ENCODE measurements at regions not wholly inside any gene's neighbourhood (a gene's known extent, or its start where the extent isn't known, plus 50 kb on each side); places are given as distances from the start of the nearest gene placed in this dataset.

GRCh38 chr7:17236603-17237002 is 61.8 kb upstream of the AHR start:
- peak overlapping the region; percentile 96 for H3K27ac Mint-ChIP-seq
- no peak for TF ChIP-seq CTCF (IDR thresholded peaks at IDR 0.05)
- intact Hi-C loops (cut with DNase I, micrococcal nuclease): loop anchor here (5.0 to 10.0 kb wide), 2 partner anchors 52 to 56 kb away; no protein-coding TSS in a partner anchor
- POLR2A ChIA-PET: no interaction called here
- no peak overlapping the region for H3K27ac ChIP-seq (ENCODE audit: low read depth in 1 of 2, low read length in 2 of 2)
- ATAC-seq (ENCODE audit: poor library complexity) (no peak), DNase-seq (peak in 1 of 14 experiments; percentile 32)
- peaks cover 3% of the 10 kb centered on the region for H3K9me3 Mint-ChIP-seq
- H3K9me3 ChIP-seq (ENCODE audit: control insufficient read depth in 1 of 2, insufficient read depth in 1 of 2, low read length in 2 of 2): no peaks in the 10 kb centered on the region
- H3K36me3 Mint-ChIP-seq (ENCODE audit: low read depth): no peaks in the 10 kb centered on the region
- no peaks in the 10 kb centered on the region for H3K27me3 ChIP-seq (ENCODE audit: control insufficient read depth in 1 of 2, insufficient read depth in 2 of 2, low read length in 2 of 2)
- peaks cover 27% of the 10 kb centered on the region for H3K4me1 ChIP-seq (ENCODE audit: insufficient read depth, low read length)
- peaks cover 46% of the 10 kb centered on the region for H3K4me1 Mint-ChIP-seq (ENCODE audit: low read depth)
- no peaks in the 10 kb centered on the region for H3K27me3 Mint-ChIP-seq
- H3K36me3 ChIP-seq (ENCODE audit: insufficient read depth, low read length): no peaks in the 10 kb centered on the region
- no peak overlapping the region for H3K4me3 Mint-ChIP-seq
- CTCF ChIA-PET: no interaction called here
- no peak overlapping the region for H3K4me3 ChIP-seq (ENCODE audit: low read length)

- peaks cover 35% of the 10 kb centered on the region for H3K4me1 Mint-ChIP-seq (ENCODE audit: low read depth)
- H3K27me3 Mint-ChIP-seq: no peaks in the 10 kb centered on the region
- Histone ChIP-seq H3K9me3 (ENCODE audit: control insufficient read depth in 1 of 2, insufficient read depth in 1 of 2, low read length in 2 of 2) (no peaks in the 10 kb centered on the region), H3K4me3 (ENCODE audit: low read length) (no peak overlapping the region), H3K36me3 (ENCODE audit: insufficient read depth, low read length) (no peaks in the 10 kb centered on the region), H3K4me1 (ENCODE audit: insufficient read depth, low read length) (peaks cover 20% of the 10 kb centered on the region), H3K27me3 (ENCODE audit: control insufficient read depth in 1 of 2, insufficient read depth in 2 of 2, low read length in 2 of 2) (no peaks in the 10 kb centered on the region), H3K27ac (ENCODE audit: low read depth in 1 of 2, low read length in 2 of 2) (no peak overlapping the region)
- no peaks in the 10 kb centered on the region for H3K36me3 Mint-ChIP-seq (ENCODE audit: low read depth)
- POLR2A ChIA-PET: interaction anchor here (0.6 kb wide), 1 partner anchor 59 kb away, joined by 3 read pairs; no protein-coding TSS in a partner anchor
- no peak overlapping the region for H3K27ac Mint-ChIP-seq
- no peak for DNase-seq
- no peak overlapping the region for H3K4me3 Mint-ChIP-seq
- no peak for ATAC-seq (ENCODE audit: poor library complexity)
- TF ChIP-seq CTCF (IDR thresholded peaks at IDR 0.05): no peak
- intact Hi-C loops (cut with DNase I, micrococcal nuclease): loop anchor here (5.0 to 10.0 kb wide), 2 partner anchors 53 to 54 kb away; no protein-coding TSS in a partner anchor
- CTCF ChIA-PET: interaction anchor here (1.1 kb wide), 1 partner anchor 109 kb away, joined by 3 read pairs; no protein-coding TSS in a partner anchor
- H3K9me3 Mint-ChIP-seq: peaks cover 3% of the 10 kb centered on the region
Observed at GRCh38 chr7:17239046-17239445, 59.4 kb upstream of the AHR start.

- Histone ChIP-seq H3K27ac (ENCODE audit: low read depth in 1 of 2, low read length in 2 of 2) (no peak overlapping the region), H3K4me1 (ENCODE audit: insufficient read depth, low read length) (peaks cover 14% of the 10 kb centered on the region), H3K9me3 (ENCODE audit: control insufficient read depth in 1 of 2, insufficient read depth in 1 of 2, low read length in 2 of 2) (no peaks in the 10 kb centered on the region), H3K27me3 (ENCODE audit: control insufficient read depth in 1 of 2, insufficient read depth in 2 of 2, low read length in 2 of 2) (no peaks in the 10 kb centered on the region), H3K4me3 (ENCODE audit: low read length) (no peak overlapping the region), H3K36me3 (ENCODE audit: insufficient read depth, low read length) (no peaks in the 10 kb centered on the region)
- Mint-ChIP-seq H3K4me1 (ENCODE audit: low read depth) (peaks cover 26% of the 10 kb centered on the region), H3K4me3 (no peak overlapping the region), H3K27me3 (no peaks in the 10 kb centered on the region), H3K36me3 (ENCODE audit: low read depth) (no peaks in the 10 kb centered on the region), H3K9me3 (peaks cover 3% of the 10 kb centered on the region), H3K27ac (no peak overlapping the region)
- no peak for DNase-seq
- ChIA-PET POLR2A (interaction anchor here (0.6 kb wide), 1 partner anchor 58 kb away, joined by 3 read pairs; no protein-coding TSS in a partner anchor), CTCF (interaction anchor here (1.1 kb wide), 1 partner anchor 108 kb away, joined by 3 read pairs; no protein-coding TSS in a partner anchor)
- intact Hi-C loops (cut with DNase I, micrococcal nuclease): loop anchor here (5.0 to 10.0 kb wide), 2 partner anchors 52 to 55 kb away; no protein-coding TSS in a partner anchor
- TF ChIP-seq CTCF (IDR thresholded peaks at IDR 0.05): no peak
- no peak for ATAC-seq (ENCODE audit: poor library complexity)
Observed at GRCh38 chr7:17239683-17240521, 58.5 kb upstream of the AHR start.

Data from CD4-positive, alpha-beta T cell (primary cell).